ENCODE measurements at regions not wholly inside any gene's neighbourhood (a gene's known extent, or its start where the extent isn't known, plus 50 kb on each side); places are given as distances from the start of the nearest gene placed in this dataset.
"Not testable (repeated sequence)": the region's sequence is repeated elsewhere in the genome, so short reads cannot be mapped to it uniquely, and the experiment has no call there.

- DNase-seq (ENCODE audit: extremely low read depth in 1 of 2, low read depth in 1 of 2) = not testable (repeated sequence)
These were observed 237.7 kb upstream of the FRG1 start for GRCh38 chr4:189703000-189703399.

DNA sequence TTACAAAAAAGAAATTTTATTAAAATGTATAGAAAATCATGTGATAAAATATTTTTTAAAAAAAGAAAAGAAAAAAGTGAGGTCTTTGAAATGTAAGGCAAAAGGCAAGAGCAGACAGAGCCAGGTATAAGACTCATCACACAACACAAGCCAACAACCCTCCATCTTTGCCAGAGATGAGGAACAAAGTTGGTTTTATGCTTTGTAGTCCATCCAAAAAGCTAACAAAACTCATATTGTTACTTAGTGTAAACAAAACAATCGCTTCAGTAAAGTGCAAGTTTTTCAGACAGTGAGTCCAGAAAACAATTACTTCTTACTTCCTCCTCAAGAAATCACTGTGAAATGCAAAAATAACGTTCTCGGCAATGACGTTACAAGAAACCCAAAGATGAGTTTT is 233.9 kb upstream of the FRG1 start:
- not testable (repeated sequence) for DNase-seq (ENCODE audit: extremely low read depth in 1 of 2, low read depth in 1 of 2)

- not testable (repeated sequence) for DNase-seq (ENCODE audit: extremely low read depth in 1 of 2, low read depth in 1 of 2)
These were observed 233.4 kb upstream of the FRG1 start for GRCh38 chr4:189707227-189707626.

DNA sequence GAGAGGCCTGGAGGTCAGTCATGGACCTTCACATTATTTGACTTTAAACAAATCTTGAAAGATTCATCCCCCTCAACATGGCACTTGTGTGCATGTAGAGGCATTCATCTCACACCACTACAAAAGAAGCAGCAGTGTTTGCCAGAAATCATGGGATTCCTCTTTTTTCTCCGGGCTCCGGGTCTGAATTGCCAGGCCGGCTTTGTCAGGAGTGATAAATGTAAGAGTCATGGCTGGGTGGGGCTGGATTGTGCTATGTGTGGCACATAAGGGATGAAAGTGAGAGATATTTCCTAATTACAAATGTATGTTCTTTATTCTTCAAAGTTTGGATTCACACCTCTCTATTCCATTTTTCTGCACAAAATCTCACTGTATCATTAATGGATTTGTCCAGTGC is 228.7 kb upstream of the FRG1 start:
- not testable (repeated sequence) for DNase-seq (ENCODE audit: extremely low read depth in 1 of 2, low read depth in 1 of 2)

DNA sequence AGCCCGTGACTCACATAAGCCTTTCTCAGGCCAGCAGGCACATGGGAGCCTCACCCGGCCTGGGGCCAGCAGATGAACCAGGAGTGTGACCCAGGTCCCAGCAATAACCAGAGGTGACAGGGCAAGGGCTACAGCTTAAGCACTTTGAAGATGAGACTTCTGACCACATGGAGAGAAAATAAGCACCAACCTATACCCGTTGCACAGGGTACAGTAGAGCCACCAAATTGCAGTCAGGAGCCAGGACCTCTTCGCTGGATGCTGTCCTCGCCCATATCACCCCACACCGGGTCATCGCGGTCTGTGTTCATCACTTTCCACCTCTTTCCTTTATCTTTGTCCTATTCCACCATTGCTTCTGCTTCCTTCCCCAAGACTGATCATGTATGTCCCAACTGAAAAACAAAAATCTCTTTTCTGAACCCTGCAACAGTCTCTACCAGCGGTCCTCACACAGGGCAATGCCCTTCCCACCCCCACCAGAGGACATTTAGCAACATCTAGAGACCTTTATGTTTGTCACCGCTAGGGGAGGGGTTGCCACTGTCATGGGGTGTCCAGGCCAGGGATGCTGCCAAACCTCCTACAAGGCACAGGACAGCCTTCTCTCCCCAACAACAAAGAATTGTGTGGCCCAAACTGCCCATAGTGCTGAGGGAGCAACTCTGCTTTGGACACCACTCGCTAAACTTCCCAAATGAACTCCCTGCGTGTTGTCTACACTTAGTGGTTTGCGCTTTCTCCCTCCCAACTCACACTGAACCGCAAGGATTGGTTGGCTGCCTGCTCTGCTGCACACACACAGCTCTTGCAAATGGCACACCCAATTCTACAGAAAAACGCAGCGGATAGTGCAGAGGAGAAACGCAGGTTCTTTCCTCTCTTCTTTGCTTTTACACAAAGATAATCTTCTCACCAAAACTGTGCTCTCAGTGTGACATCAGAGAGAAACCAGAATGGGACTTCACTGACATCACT is 219.4 kb upstream of the FRG1 start:
- not testable (repeated sequence) for DNase-seq (ENCODE audit: extremely low read depth in 1 of 2, low read depth in 1 of 2)

DNA sequence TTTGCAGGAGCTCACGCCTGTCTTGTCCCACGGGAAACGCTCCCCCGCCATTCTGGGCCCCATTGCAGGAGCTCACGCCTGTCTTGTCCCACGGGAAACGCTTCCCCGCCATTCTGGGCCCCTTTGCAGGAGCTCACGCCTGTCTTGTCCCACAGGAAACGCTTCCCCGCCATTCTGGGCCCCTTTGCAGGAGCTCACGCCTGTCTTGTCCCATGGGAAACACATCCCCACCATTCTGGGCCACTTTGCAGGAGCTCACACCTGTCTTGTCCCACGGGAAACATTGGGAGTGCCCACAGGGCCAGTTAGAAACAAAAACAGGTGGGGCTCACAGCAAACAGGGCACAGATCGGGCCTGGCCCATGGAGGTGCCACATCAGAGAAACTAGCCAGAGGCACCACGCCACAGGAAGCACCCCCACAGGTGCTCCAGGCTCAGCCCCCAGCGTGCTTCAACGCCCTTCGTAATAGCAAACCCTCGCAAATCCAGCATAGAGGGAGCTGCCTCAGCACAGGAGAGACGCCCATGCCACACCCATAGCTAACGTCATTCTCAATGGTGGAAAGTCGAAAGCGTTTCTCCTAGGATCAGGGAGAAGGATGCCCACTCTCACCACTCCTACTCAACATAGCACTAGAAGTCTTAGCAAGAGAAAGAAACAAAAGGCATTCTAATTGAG is 218.2 kb upstream of the FRG1 start:
- not testable (repeated sequence) for DNase-seq (ENCODE audit: extremely low read depth in 1 of 2, low read depth in 1 of 2)

DNA sequence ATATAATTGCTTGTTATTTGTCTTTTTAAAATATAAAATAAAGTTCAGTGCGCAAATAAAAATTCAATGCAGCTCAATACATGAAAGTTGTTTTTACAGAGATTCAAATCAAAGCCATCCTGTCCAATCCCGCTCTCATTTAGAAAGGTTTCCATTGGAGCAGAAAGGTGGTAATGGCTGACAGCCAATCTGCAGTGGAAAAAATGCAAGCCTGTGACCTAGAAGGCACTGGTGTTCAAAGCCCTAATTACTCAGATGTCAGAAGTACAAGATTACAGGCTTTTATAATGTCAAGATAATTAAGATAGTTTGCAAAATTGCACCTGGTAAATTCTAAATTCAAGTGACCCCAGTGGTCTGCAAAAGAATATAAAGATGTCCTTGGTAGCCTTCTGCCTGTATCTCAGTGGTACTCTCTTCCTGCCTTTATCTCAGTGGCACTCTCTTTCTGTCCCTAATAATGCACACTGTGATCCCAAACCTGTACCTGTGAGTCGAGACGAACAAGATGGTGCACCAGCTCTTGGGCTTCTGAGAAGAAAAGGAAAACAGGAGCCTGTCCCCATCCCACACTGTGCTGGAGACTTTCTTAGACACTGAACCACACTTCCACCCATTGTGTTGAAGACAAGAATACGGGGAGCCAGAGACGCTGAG is 212.6 kb upstream of the FRG1 start:
- not testable (repeated sequence) for DNase-seq (ENCODE audit: extremely low read depth in 1 of 2, low read depth in 1 of 2)

DNA sequence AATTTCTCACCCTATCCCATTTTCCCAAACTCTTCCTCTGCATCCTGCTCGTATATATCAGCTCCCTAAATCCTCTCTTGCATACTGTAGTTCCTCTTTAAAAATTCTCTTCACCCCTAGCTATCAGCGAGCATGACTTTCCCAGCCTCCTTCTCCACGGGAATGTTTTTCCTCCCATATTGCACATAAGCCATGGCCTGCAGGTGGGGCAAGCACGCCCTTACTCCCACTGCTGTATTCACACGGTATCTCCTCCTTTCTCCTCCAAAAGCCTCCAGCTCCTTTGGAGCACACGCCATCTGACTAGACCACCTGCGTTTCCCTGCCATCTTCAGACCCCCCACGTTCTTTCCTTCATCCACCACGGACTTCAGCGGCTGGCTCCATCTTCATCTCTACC is 208.7 kb upstream of the FRG1 start:
- not testable (repeated sequence) for DNase-seq (ENCODE audit: extremely low read depth in 1 of 2, low read depth in 1 of 2)

DNA sequence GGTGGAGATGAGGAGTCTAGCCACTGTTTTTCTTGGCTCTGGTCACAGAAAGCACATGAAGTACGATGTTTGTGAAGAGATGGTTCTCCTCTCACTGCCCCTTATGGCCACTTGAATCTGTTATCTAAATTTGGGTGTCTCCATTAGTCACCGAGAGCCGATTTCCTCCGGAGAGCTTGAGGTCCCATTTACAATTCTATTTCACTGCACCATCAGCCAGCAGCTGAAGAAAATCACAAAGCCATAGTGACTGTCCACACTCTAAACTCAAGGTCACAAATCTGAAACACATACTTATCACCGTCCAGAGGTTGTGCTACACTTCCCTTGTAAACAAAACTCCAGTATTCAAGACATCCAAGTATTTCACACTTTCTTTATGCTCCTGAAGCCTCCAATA is 207.2 kb upstream of the FRG1 start:
- not testable (repeated sequence) for DNase-seq (ENCODE audit: extremely low read depth in 1 of 2, low read depth in 1 of 2)

DNA sequence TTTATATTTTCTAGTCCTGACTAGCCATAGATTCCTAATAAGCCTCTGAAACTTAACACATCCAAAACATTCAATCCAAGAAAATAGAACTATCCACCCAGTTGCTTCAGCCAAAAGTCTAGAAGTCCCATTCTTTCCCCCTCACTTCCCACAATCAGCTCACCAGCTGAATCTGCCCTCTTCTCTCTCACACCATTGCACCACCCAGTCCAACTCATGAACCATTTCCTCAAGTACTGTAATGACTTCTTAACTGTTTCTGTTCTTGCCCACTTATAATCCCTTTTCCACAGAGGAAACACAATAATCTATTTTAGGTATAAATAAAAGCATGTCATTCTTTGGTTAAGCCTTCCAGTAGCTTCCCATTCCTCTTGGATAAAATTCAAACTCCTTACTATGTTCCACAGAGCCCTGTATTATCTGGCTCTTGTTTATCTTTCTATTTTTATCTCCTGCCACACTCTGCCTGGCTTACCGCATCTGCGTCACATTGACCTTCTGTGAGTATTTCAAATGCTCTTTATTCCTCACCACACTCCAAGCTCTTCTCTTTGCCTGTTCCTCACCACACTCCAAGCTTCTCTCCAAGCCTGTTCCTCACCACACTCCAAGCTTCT is 205.9 kb upstream of the FRG1 start:
- not testable (repeated sequence) for DNase-seq (ENCODE audit: extremely low read depth in 1 of 2, low read depth in 1 of 2)

DNA sequence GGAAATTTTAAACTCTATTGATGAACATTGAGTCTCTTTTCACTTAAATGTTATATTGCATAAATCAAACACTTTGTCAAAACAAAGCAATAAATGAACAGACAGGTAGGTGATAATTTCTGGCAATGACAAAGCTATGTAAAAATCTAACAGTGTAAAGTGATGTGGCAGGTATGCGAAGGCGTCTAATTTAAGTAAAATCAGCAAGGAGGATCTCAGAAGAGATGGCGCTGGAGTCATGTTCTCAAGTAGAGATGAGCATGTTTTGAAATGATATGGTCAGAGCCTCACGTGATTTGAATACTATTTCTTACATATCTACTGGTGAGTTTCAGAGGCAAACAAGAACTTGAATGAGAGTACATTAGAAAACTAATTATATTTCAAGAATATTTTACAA is 204.0 kb upstream of the FRG1 start:
- not testable (repeated sequence) for DNase-seq (ENCODE audit: extremely low read depth in 1 of 2, low read depth in 1 of 2)

DNA sequence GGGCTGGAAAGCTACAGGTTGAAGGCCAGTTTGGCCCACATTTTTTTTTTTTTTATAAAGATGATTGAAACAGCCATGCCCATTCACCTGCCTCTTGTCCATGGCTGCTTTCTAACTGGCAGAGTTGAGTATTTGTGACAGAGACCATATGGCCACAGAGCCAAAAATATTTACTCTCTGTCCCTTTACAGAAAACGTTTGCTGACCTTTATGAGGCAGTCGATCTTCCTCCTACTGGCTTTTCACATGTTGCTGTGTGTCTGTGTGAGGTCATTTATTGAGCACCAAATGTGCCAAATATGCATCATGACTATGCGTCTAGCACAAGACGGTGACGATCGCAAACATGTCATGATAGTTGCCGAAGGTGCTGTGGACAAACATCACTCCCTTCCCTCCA is 200.6 kb upstream of the FRG1 start:
- not testable (repeated sequence) for DNase-seq (ENCODE audit: extremely low read depth in 1 of 2, low read depth in 1 of 2)

- DNase-seq (ENCODE audit: extremely low read depth in 1 of 2, low read depth in 1 of 2) = no peak
These were observed 199.8 kb upstream of the FRG1 start for GRCh38 chr4:189740873-189741272.

GRCh38 chr4:189753092-189753491 is 187.6 kb upstream of the FRG1 start:
- DNase-seq (ENCODE audit: extremely low read depth in 1 of 2, low read depth in 1 of 2) = not testable (repeated sequence)

DNA sequence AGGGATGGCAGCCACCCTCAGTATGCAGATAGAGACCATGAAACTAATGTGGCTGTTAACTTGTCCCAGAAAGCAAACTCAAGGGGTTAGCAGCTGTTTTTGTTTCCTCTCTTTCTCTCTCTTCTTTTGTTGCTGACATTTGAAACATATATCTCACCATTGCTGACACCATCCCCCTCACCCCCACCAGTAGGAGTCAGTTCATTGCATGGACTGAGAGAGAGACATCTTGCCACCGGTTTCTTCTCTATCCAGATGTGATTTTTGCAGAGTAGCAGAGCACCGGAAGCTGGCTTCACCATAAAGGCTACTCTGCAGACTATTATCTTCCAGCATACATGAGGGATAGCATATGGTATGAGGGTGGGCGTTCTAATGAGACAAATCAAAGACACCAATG is 177.1 kb upstream of the FRG1 start:
- no peak for DNase-seq (ENCODE audit: extremely low read depth in 1 of 2, low read depth in 1 of 2)

- no peak for DNase-seq (ENCODE audit: extremely low read depth in 1 of 2, low read depth in 1 of 2)
These were observed 175.4 kb upstream of the FRG1 start for GRCh38 chr4:189765301-189765700.

- no peak for DNase-seq (ENCODE audit: extremely low read depth in 1 of 2, low read depth in 1 of 2)
These were observed 174.9 kb upstream of the FRG1 start for GRCh38 chr4:189765736-189766135.

DNA sequence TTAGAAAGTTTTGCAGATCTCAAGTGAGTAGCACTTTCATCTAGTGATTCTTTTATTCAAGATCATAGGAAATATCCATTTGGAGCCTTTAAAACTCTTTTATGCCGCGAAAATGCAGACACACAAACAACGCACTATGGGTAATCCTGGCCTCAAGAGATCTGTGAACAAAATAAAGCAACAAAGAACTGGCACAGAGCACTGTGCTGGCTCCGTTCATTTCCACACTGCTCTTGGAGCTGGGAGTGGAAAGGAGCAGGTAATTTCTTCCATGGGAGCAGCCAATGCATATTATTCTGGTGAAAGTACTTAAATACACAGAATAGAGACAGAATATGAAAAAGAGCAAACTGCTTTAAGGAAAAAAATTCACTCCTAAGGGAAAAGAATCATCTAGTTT is 172.7 kb upstream of the FRG1 start:
- DNase-seq (ENCODE audit: extremely low read depth in 1 of 2, low read depth in 1 of 2) = no peak

- DNase-seq (ENCODE audit: extremely low read depth in 1 of 2, low read depth in 1 of 2) = no peak
These were observed 171.5 kb upstream of the FRG1 start for GRCh38 chr4:189769131-189769530.

DNA sequence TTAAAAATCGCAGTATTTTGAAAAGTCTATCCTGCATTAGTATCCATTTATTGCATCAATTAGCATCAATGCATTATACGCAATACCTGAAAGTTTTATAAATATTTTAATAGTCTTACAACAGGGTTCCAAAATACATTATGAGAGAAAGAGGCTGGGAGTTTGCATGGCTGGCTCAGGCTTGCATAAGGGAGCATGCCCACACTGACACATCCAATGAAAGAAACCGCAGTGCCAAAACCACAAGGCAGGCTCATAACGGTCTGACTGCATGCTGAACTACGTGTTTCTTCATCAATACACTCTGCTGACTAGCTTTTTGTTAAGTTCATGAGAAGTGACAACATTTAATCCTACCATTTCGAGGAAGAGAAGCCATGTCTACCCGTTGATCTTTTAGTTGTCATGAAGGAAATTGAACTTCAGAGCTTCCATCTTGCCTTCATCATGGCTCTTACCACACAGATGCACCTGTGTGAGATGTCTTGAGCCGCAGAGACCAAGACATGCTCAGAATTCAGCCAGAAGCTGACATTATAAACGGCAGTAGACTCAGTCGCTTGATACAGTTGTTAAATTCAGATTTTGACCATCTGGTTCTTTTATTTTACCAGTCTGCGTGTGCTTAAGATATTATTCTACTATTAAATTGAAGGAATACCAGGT is 168.8 kb upstream of the FRG1 start:
- no peak for DNase-seq (ENCODE audit: extremely low read depth in 1 of 2, low read depth in 1 of 2)

All from activated CD8-positive, alpha-beta memory T cell treated with anti-CD3 and anti-CD28 coated beads for 1 hour (primary cell).